Body of pancreas (tissue), 4 donors: ENCODE measurements at regions not wholly inside any gene's neighbourhood (a gene's known extent, or its start where the extent isn't known, plus 50 kb on each side); places are given as distances from the start of the nearest gene placed in this dataset.
A peak's percentile ranks its signal among the peaks of the same experiment; 100 is the strongest.
"Not testable (repeated sequence)": the region's sequence is repeated elsewhere in the genome, so short reads cannot be mapped to it uniquely, and the experiment has no call there.

Experiments
- ATAC-seq: fragments of 150-250 bp; one replicate; pipeline ENCODE4 v1.9.1; 2016
- DNase-seq, 4 donors: peaks; one replicate each; pipeline ENCODE4 v3.0.0-alpha.2; 2019
- H3K27ac ChIP-seq, 4 donors: fragments of 200-600 bp; sonication (generic); 1 replicate in 3 of 4; 2 replicates in 1 of 4; pipeline versions ENCODE4 v1.5.1 to v1.6.1; 2016 to 2019; ENCODE audit warnings: mild to moderate bottlenecking in 1 of 4, mixed read lengths in 1 of 4, moderate library complexity in 1 of 4
- H3K27me3 ChIP-seq, 2 donors: fragments of 200-600 bp; sonication (generic); one replicate each; pipeline ENCODE4 v1.6.0; 2016; ENCODE audit warnings: mild to moderate bottlenecking in 1 of 2
- H3K36me3 ChIP-seq, 2 donors: fragments of 200-600 bp; sonication (generic); replicated peaks in 1 of 2; 2 replicates each; pipeline ENCODE4 v1.5.1; 2016; ENCODE audit warnings: low read depth in 2 of 2; ENCODE audit not compliant: insufficient read depth in 1 of 2
- H3K4me1 ChIP-seq: fragments of 200-600 bp; sonication (generic); one replicate; pipeline ENCODE4 v1.6.0; 2016
- H3K4me3 ChIP-seq, 2 donors: fragments of 200-600 bp; sonication (generic); 1 replicate in 1 of 2; 2 replicates in 1 of 2; pipeline ENCODE4 v1.5.1; 2016 to 2019
- H3K9me3 ChIP-seq, 3 donors: fragments of 200-600 bp; sonication (generic); 1 replicate in 2 of 3; 2 replicates in 1 of 3; pipeline ENCODE4 v1.5.1; 2016
- POLR2A ChIP-seq, 3 donors: fragments of 450-650 bp; IDR thresholded peaks; one replicate each; pipeline ENCODE4 v1.6.1; 2016; ENCODE audit warnings: antibody characterized with exemption in 3 of 3, mild to moderate bottlenecking in 2 of 3
- WGBS, 2 donors: methylation state at CpG; one replicate each; pipeline ENCODE4 v1.1.5; 2017; 5-methylcytosine and 5-hydroxymethylcytosine counted together
- intact Hi-C: fragments of 100-400 bp; cut with DNase I; formaldehyde crosslinking; loops from one replicate; pipeline ENCODE4 v1.15.1; 2023
- TF ChIP-seq, protein P1 (sequence below), 7 experiments: fragments of 450-650 bp in 4 of 7; fragments of 200-600 bp in 3 of 7; sonication (generic) in 3 of 7; IDR thresholded peaks; one replicate each; pipeline ENCODE4 v1.5.1; 2016 to 2019; ENCODE audit warnings: antibody characterized with exemption in 7 of 7

DNA sequence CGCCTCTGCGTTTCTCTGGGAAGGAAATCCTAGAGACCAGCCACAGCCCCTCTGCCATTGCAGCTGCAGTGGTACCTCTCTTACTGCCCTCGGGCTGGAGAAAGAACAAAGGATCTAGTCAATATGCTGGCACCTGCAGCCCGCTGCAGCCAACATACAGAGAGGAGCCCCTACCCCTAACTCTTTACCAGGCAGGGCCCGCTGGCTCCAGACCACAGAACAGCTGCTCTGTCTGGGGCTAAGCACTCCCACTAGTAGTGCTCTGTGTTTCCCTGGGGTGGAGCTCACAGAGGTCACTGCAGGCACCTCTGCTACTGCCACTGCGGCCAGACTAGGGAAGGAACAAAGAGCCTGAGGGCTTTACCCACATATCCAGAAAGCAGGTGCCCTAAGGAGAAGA is 93.8 kb upstream of the IMPG1 start:
- Histone ChIP-seq H3K4me1 (no peaks in the 10 kb centered on the region), H3K4me3 (no peak overlapping the region), H3K36me3 (no peaks in the 10 kb centered on the region), H3K9me3 (peaks cover 0 to 10% (median 0%) of the 10 kb centered on the region in 3 donors), H3K27me3 (no peaks in the 10 kb centered on the region), H3K27ac (no peak overlapping the region)
- DNase-seq: no peak
- no peak for ATAC-seq
- WGBS, 2 donors: 82 to 100% methylated on average over 3 to 6 of the region's 6 CpGs
- intact Hi-C loops: no loop called here
- no peak for TF ChIP-seq POLR2A (IDR thresholded peaks at IDR 0.05)
- TF ChIP-seq, protein P1, sequence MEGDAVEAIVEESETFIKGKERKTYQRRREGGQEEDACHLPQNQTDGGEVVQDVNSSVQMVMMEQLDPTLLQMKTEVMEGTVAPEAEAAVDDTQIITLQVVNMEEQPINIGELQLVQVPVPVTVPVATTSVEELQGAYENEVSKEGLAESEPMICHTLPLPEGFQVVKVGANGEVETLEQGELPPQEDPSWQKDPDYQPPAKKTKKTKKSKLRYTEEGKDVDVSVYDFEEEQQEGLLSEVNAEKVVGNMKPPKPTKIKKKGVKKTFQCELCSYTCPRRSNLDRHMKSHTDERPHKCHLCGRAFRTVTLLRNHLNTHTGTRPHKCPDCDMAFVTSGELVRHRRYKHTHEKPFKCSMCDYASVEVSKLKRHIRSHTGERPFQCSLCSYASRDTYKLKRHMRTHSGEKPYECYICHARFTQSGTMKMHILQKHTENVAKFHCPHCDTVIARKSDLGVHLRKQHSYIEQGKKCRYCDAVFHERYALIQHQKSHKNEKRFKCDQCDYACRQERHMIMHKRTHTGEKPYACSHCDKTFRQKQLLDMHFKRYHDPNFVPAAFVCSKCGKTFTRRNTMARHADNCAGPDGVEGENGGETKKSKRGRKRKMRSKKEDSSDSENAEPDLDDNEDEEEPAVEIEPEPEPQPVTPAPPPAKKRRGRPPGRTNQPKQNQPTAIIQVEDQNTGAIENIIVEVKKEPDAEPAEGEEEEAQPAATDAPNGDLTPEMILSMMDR (IDR thresholded peaks at IDR 0.05): no peak

DNA sequence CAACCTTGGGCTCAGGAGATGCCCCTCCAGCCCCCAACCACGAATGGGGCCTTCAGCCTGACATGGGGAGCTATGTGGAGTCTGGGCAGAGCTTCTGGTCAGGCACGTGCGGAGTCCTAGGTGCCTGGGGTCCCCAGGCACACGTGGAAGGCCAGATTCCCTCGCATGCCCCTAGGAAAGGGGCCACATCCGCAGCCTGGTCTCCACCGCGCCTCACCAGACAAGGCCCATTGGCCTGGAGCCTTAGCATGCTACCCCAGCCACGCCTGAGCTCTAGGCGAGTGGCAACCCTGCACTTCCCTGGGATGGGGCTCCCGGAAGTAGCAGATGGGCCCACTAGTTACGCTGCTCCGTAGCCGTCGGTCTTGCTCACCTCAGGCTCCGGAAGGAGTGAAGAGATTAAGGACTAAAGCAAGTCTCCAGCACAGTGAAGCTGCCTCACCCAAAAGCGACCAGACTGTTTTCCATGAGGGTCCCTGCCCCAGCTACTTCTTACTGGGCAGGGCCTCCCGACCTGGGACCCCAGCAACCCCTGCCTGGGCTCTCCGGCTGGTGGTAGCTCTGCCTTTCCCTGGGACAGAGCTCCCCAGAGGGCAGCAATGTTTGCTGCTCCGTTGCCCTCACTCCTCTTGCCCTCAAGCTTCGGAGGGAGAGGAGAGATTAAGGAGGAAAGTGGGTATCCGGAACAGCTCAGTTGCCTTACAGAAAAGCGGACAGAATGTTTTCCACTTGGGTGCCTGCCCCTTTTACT is 93.2 kb upstream of the IMPG1 start:
- ATAC-seq: no peak
- no peak for DNase-seq
- peaks cover 0 to 10% (median 0%) of the 10 kb centered on the region in 3 donors for H3K9me3 ChIP-seq
- no peaks in the 10 kb centered on the region for H3K4me1 ChIP-seq
- TF ChIP-seq, protein P1 (IDR thresholded peaks at IDR 0.05): no peak
- no peak for TF ChIP-seq POLR2A (IDR thresholded peaks at IDR 0.05)
- H3K4me3 ChIP-seq: no peak overlapping the region
- no peaks in the 10 kb centered on the region for H3K27me3 ChIP-seq
- WGBS, 2 donors: 93 to 96% methylated on average over 15 to 23 of the region's 23 CpGs
- H3K27ac ChIP-seq: no peak overlapping the region
- H3K36me3 ChIP-seq: no peaks in the 10 kb centered on the region
- intact Hi-C loops: no loop called here

DNA sequence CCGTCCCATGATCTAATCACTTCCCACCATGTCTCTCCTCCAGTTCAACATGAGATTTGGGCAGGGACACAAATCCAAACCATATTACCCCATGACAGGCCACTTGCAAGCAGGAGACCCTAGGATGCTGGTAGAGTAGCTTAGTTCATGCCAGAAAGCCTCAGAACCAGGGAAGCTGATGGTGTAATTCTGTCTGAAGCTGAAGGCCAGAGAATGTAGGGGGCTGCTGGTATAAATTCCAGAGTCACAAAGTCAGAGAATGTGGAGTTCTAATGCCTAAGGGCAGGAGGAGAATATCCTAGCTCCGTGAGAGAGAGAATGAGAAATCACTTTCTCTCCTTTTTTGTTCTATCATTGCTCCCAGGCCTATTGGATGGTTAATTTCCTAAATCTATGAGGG is 90.3 kb upstream of the IMPG1 start:
- H3K9me3 ChIP-seq: peaks cover 0 to 10% (median 0%) of the 10 kb centered on the region in 3 donors
- H3K4me3 ChIP-seq: no peak overlapping the region
- 55 to 100% methylated on average over 2 of the region's 2 CpGs for WGBS, 2 donors
- H3K36me3 ChIP-seq: no peaks in the 10 kb centered on the region
- TF ChIP-seq, protein P1 (IDR thresholded peaks at IDR 0.05): no peak
- no peak for TF ChIP-seq POLR2A (IDR thresholded peaks at IDR 0.05)
- H3K27ac ChIP-seq: no peak overlapping the region
- intact Hi-C loops: no loop called here
- DNase-seq: no peak
- no peaks in the 10 kb centered on the region for H3K4me1 ChIP-seq
- no peak for ATAC-seq
- no peaks in the 10 kb centered on the region for H3K27me3 ChIP-seq

DNA sequence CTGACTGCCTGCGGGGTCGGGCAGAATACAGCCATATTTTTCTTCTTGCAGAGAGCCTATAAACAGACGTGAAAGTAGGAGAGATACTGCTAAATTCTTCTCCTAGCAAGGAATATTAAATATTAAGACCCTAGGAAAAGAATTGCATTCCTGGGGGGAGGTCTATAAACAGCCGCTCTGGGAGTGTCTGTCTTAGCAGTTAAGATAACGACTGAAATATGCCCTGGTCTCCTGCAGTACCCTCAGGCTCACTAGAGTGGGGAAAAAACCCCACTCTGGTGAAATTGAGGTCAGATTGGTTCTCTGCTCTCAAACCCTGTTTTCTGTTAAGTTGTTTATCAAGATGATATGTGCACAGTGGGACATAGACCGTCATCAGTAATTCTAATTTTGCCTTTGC is 85.3 kb upstream of the IMPG1 start:
- H3K27me3 ChIP-seq, H3K9me3 ChIP-seq, H3K27ac ChIP-seq, ATAC-seq, H3K4me1 ChIP-seq, H3K36me3 ChIP-seq, DNase-seq, H3K4me3 ChIP-seq, intact Hi-C loops: not testable (repeated sequence)
- 76 to 86% methylated on average over 6 of the region's 6 CpGs for WGBS, 2 donors

DNA sequence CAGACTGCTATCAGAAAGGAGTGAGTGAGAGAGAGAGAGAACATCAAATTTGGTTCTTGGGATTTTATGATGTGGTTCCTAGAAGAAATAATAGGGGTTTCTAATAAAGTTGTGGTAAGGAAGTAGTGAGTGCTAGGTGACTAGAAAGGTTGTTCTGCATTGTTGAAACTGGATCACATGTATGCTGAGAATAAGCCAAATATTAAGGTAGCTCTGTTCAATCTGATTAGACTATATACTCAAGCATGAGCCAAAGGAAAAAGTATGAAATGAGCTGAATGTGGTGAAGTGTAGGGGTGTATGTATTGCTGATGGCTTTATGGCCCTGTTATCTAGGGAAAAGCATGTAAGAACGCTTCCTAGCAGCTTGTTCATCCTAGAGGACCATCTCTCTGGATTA is 63.0 kb upstream of the IMPG1 start:
- no peak overlapping the region for H3K4me3 ChIP-seq
- H3K4me1 ChIP-seq: peaks cover 55% of the 10 kb centered on the region
- intact Hi-C loops: no loop called here
- no peak for DNase-seq
- 8 to 21% methylated on average over 1 of the region's 1 CpG for WGBS, 2 donors
- H3K27ac ChIP-seq: peak overlapping the region in 3 of 4 donors; percentile 29 to 72 (median 65)
- TF ChIP-seq POLR2A (IDR thresholded peaks at IDR 0.05): no peak
- TF ChIP-seq, protein P1 (IDR thresholded peaks at IDR 0.05): no peak
- ATAC-seq: peak; percentile 49
- H3K27me3 ChIP-seq: no peaks in the 10 kb centered on the region
- no peaks in the 10 kb centered on the region for H3K9me3 ChIP-seq
- no peaks in the 10 kb centered on the region for H3K36me3 ChIP-seq
